SJSA1 (cell line): ENCODE measurements at regions not wholly inside any gene's neighbourhood (a gene's known extent, or its start where the extent isn't known, plus 50 kb on each side); places are given as distances from the start of the nearest gene placed in this dataset.
A peak's percentile ranks its signal among the peaks of the same experiment; 100 is the strongest.
"Not testable (repeated sequence)": the region's sequence is repeated elsewhere in the genome, so short reads cannot be mapped to it uniquely, and the experiment has no call there.

Experiments used
- DNase-seq, 2 experiments: peaks; one replicate each; pipeline ENCODE4 v3.0.0-alpha.2; 2015 to 2020; ENCODE audit warnings: low spot score in 2 of 2, low read depth in 1 of 2
- H3K27ac ChIP-seq: fragments of 250-450 bp; sonication (Bioruptor Pico); 2 replicates; pipeline ENCODE4 v1.5.1; 2020; ENCODE audit warnings: mild to moderate bottlenecking, moderate library complexity
- H3K27me3 ChIP-seq: fragments of 250-450 bp; sonication (Bioruptor Pico); replicated peaks from 2 replicates; pipeline ENCODE4 v1.5.1; 2020; ENCODE audit warnings: mild to moderate bottlenecking, moderate library complexity
- H3K36me3 ChIP-seq: fragments of 250-450 bp; sonication (Bioruptor Pico); 2 replicates; pipeline ENCODE4 v1.5.1; 2020; ENCODE audit warnings: mild to moderate bottlenecking
- H3K4me1 ChIP-seq: fragments of 250-450 bp; sonication (Bioruptor Pico); replicated peaks from 2 replicates; pipeline ENCODE4 v1.6.1; 2021; ENCODE audit warnings: mild to moderate bottlenecking
- H3K4me3 ChIP-seq: fragments of 250-450 bp; sonication (Bioruptor Pico); 2 replicates; pipeline ENCODE4 v1.5.1; 2020; ENCODE audit warnings: mild to moderate bottlenecking
- H3K9me3 ChIP-seq: fragments of 250-450 bp; sonication (Bioruptor Pico); replicated peaks from 2 replicates; pipeline ENCODE4 v1.5.1; 2020; ENCODE audit warnings: mild to moderate bottlenecking

DNA sequence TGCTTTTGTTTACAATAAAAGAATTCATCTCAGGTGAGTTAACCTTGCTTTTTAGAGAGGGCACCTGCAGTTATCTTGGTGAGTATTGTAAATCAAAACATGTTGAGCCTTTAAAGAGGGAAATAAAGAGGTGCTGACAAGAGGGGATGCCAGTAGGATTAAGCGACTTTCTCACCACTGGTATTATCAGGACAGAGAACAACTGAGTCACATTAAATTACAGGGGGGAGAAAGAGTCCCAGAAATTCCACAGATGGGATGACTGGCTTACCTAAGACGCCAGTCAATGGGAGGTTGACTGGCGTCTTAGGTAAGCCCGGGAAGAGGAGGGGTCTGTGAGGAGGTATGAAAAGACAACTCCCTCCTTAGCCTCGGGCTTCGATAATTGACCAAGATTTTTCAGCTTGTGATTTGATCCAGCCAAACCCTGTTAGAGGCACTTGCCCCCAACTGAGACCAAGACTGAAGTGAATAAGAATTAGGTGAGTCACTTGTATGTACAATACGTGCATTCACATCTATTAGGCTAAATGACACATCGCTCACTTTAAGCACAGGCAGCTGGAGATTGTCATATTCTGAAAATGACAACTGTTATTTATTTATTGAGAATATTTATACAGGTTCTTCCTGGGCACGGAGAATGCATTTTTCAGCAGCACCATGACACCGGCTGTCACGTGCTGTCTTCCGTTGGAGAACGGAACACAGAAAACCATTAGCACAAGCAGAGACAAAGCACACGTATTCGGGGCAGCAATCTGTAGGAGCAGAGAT lies 117.6 kb downstream of the SEM1 start:
- no peaks in the 10 kb centered on the region for H3K9me3 ChIP-seq
- H3K4me3 ChIP-seq: no peak overlapping the region
- H3K27ac ChIP-seq: no peak overlapping the region
- H3K4me1 ChIP-seq: no peaks in the 10 kb centered on the region
- no peak for DNase-seq
- 0 out of 2 replicates have a peak, but pooled peaks cover under 1% of the 10 kb centered on the region for H3K27me3 ChIP-seq
- H3K36me3 ChIP-seq: no peaks in the 10 kb centered on the region

DNA sequence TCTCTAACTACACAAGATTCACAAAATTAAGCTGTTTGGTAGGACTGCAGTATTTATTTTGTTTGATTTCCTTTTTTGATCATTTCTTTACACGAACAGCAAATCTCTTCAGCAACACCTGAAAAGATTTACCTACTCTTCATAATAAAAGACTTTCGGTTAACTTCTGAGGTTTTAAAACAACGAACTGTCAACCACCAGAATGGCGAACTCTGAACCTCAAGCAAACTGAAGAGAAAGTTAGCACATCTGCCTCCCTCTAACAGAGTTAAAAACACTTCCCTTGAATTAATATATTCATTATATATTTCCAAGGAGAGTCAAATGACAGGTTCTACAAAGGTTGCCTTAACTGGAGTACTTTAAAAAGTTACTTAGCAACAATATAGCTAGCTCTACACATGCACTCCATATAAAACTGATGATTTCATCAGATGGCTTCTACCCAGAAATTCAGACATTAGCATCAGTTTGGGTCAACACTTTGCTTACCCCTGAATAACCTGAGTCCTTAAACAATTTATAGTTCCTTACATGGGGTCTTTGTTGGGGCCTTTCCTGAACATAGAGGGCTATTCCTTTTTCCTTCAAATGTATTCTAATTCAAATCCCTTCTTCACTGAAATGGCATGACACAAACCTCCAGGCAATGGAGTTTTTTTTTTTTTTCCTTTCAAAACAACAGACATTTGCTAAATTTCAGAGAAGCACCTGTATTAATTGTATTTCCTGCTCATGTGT lies 118.3 kb downstream of the SEM1 start:
- H3K36me3 ChIP-seq: no peaks in the 10 kb centered on the region
- H3K9me3 ChIP-seq: no peaks in the 10 kb centered on the region
- no peak overlapping the region for H3K4me3 ChIP-seq
- H3K27ac ChIP-seq: no peak overlapping the region
- no peaks in the 10 kb centered on the region for H3K4me1 ChIP-seq
- no peak for DNase-seq
- H3K27me3 ChIP-seq: no peaks in the 10 kb centered on the region

DNA sequence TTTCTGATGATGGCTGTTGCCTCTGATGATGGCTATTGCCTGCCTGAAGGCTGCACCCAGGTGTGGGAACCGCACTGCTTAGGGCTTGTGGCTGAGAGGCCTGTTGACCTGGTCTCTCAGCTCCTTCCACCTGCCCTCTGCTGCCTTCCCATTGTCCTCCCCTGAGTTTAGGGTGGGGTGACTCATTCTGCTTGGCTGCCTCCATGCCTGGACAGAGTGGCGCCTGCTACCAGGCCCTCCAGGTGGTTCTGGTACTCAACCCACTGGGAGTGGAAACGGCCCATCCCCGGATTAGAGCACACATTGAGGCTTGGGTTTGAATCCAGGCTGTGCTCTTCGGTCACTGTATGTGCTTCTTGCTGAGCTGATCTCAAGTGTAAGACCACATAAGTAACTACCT lies 120.6 kb downstream of the SEM1 start:
- no peak for DNase-seq

DNA sequence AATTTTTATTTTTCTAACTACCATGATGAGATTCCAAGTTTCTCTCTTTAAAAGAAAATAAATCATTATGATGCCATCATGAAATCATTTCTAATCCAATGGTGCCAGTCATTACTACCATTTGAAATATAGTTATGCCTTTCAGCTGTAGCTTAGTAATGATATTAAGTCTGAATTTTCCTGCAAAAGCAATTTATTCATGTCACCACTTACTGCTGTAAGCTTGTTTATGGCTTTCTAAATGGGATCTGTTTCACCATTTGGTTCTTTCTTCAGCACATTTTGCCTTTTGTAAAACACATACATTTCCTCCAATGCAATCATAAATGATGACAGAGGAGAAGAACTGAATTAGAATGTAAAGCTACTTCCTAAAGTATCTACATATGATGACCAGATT lies 130.5 kb downstream of the SEM1 start:
- DNase-seq: no peak
- no peak overlapping the region for H3K27ac ChIP-seq
- H3K36me3 ChIP-seq: no peaks in the 10 kb centered on the region
- no peak overlapping the region for H3K4me3 ChIP-seq
- no peaks in the 10 kb centered on the region for H3K9me3 ChIP-seq
- H3K27me3 ChIP-seq: no peaks in the 10 kb centered on the region
- no peaks in the 10 kb centered on the region for H3K4me1 ChIP-seq

More for the DNA sequence above, 120.6 kb downstream of the SEM1 start:
- Histone ChIP-seq H3K9me3 (no peaks in the 10 kb centered on the region), H3K27me3 (no peaks in the 10 kb centered on the region), H3K4me1 (no peaks in the 10 kb centered on the region), H3K27ac (no peak overlapping the region), H3K36me3 (no peaks in the 10 kb centered on the region), H3K4me3 (no peak overlapping the region)

DNA sequence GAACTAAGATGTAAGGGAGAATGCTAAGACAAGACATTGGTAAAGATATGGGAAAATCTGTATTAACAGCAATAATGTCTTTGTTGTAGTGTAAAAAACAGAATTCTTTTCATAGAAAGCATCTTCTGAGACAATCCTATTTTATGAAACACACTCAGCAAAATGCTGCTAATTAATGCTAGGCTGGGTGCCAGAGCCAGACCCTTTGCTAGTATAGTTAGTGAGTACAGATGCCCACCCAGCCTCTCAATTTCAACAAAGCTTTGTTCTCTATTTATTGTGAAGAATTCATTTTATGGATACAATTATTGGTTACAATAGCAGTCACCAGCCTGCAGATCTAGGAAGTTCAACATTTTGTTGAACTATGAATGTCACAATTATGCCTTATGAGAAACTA lies 131.0 kb downstream of the SEM1 start:
- no peaks in the 10 kb centered on the region for H3K9me3 ChIP-seq
- no peaks in the 10 kb centered on the region for H3K36me3 ChIP-seq
- no peaks in the 10 kb centered on the region for H3K4me1 ChIP-seq
- H3K27ac ChIP-seq: no peak overlapping the region
- no peaks in the 10 kb centered on the region for H3K27me3 ChIP-seq
- H3K4me3 ChIP-seq: no peak overlapping the region
- no peak for DNase-seq

DNA sequence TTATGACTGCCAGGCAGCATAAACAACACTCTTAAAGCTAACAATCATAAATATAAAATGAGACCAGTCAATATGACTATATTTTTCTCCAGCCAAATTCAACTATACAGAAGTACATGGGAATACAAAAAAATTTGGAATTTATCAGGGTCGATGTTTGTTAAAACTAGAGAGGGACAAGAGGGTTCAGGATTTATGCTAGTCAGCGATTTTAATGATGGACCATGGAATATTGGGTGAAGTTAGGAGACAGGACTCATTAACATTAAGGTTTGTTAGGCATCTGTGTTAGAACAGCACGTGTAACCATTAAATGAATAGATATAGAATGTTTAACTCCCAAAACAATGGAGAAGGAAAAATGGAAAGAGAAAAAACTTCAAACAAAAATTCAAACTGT lies 146.2 kb downstream of the SEM1 start:
- no peak for DNase-seq
- Histone ChIP-seq H3K27me3 (no peaks in the 10 kb centered on the region), H3K36me3 (no peaks in the 10 kb centered on the region), H3K4me1 (no peaks in the 10 kb centered on the region), H3K27ac (no peak overlapping the region), H3K4me3 (no peak overlapping the region), H3K9me3 (no peaks in the 10 kb centered on the region)

DNA sequence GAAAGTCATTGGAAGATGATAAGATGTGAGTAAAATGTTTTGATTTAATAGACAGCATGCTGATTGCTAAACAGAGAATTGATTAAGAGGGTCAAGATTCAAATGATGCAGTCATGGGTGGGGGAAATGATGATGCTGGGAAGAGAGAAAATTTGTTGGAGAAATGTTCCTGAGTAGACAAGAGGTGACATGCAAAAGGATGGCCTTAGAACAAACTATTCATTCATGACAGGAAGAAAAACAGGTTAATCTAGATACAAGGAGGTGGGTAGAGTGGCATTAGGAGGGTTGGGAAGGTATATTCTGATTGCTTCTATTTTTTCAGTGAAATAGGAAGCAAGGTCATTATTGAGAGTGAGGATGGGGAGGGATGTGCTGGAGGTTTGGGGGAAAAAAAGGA lies 146.7 kb downstream of the SEM1 start:
- DNase-seq: no peak
- Histone ChIP-seq H3K27me3 (no peaks in the 10 kb centered on the region), H3K4me3 (no peak overlapping the region), H3K4me1 (no peaks in the 10 kb centered on the region), H3K36me3 (no peaks in the 10 kb centered on the region), H3K27ac (no peak overlapping the region), H3K9me3 (no peaks in the 10 kb centered on the region)

DNA sequence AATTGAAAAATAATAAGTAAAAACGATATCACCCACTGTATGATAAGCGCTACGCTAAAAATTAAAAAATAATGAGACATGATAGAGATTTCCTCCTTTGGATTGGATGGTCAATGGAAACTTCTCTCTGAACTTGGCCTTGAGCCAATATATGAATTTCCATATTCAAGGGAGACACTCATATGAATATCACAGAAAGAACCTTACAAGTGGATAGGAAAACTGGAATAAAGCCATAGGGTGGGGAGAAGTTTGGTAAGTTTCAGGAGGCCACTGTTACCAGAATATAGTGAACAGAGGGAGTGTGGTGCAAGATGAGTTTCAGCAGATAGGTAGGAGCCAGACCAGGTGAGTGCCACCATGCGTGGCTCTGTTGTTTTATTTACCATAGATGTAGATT lies 147.2 kb downstream of the SEM1 start:
- Histone ChIP-seq H3K36me3 (no peaks in the 10 kb centered on the region), H3K27ac (no peak overlapping the region), H3K4me3 (no peak overlapping the region), H3K27me3 (no peaks in the 10 kb centered on the region), H3K9me3 (no peaks in the 10 kb centered on the region), H3K4me1 (no peaks in the 10 kb centered on the region)
- no peak for DNase-seq

DNA sequence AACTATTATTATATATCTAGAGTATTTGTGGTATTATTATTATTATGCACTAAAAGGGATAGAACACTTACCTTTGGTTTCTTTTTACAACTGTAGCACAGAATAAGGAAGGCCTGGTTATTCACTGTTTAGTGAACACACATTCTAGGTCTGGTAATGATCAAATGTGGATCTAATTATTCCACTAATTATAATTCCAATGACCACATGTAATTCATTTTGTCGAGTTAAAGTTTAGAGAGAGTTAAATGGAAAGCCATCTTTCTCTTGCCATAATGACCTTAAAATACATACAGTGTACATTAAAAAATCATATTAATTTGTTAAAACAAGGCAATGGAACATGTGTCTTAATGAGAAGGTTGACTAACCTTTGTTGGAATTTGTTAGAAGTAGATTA lies 147.8 kb downstream of the SEM1 start:
- Histone ChIP-seq H3K4me3 (no peak overlapping the region), H3K4me1 (no peaks in the 10 kb centered on the region), H3K27ac (no peak overlapping the region), H3K9me3 (no peaks in the 10 kb centered on the region), H3K27me3 (no peaks in the 10 kb centered on the region), H3K36me3 (no peaks in the 10 kb centered on the region)
- no peak for DNase-seq

DNA sequence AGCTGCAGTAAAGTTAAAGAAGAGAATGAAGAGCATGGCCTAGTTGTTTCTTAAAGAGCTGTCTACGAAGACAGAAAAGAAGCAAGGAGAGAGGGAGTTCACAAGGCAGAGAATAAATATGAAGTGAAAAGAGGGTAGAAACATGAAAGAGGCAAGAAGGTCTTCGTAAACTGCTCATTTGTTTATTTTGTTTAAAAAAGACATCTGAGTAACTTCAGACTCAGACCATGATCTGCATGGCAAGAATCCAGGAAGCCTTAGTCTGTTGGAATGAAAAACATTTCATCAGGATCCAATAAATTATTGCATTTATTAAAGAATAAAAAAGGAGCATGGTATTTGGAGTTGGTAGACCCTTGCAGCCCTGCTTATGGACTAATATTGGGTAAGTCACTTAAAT lies 151.1 kb downstream of the SEM1 start:
- H3K27me3 ChIP-seq: no peaks in the 10 kb centered on the region
- no peak overlapping the region for H3K4me3 ChIP-seq
- DNase-seq: peak in 1 of 2 experiments; percentile 2
- no peaks in the 10 kb centered on the region for H3K36me3 ChIP-seq
- H3K27ac ChIP-seq: no peak overlapping the region
- no peaks in the 10 kb centered on the region for H3K9me3 ChIP-seq
- no peaks in the 10 kb centered on the region for H3K4me1 ChIP-seq

DNA sequence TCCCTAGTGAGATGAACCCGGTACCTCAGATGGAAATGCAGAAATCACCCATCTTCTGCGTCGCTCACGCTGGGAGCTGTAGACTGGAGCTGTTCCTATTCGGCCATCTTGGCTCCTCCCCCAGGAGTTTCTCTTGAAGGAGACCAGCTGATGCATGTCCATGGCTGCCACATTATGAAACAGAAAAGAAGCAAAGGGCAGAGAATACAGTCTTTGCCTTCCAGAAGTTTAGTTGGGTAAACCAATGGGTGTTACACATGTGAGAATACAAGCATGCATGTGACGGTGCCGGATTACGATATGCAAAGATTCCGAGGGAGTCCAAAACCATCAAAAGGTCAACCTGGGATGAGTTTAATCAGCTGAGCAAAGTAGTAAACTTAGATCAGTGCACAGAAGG lies 151.6 kb downstream of the SEM1 start:
- H3K36me3 ChIP-seq: no peaks in the 10 kb centered on the region
- no peak overlapping the region for H3K4me3 ChIP-seq

DNA sequence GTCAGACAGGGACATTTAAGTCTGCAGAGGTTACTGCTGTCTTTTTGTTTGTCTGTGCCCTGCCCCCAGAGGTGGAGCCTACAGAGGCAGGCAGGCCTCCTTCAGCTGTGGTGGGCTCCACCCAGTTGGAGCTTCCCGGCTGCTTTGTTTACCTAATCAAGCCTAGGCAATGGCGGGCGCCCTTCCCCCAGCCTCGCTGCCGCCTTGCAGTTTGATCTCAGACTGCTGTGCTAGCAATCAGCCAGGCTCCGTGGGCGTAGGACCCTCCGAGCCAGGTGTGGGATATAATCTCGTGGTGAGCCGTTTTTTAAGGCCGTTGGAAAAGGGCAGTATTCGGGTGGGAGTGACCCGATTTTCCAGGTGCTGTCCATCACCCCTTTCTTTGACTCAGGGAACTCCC lies 152.0 kb downstream of the SEM1 start:
- not testable (repeated sequence) for DNase-seq

More for the DNA sequence above, 151.6 kb downstream of the SEM1 start:
- Histone ChIP-seq H3K27ac (no peak overlapping the region), H3K4me1 (no peaks in the 10 kb centered on the region), H3K27me3 (no peaks in the 10 kb centered on the region), H3K9me3 (no peaks in the 10 kb centered on the region)
- no peak for DNase-seq

DNA sequence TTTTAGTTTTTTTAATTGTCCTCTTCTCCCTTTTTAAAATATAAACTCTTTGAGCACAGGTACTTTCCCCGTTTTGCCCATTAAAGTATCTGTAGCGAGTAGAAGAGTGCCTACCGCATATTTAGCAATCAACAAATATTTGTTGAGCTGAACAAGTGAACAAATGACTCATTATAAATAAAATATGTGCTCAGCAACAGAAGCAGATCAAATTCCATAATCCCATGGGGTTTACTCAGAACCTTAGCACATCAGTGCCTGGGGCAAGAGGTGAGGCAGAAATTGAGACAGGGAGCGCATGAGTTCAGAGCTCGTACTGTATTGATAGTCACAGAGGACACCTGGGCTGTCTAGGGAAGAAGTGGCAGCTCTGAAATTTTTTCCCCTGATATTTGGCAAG lies 161.0 kb downstream of the SEM1 start:
- Histone ChIP-seq H3K36me3 (no peaks in the 10 kb centered on the region), H3K4me3 (no peak overlapping the region), H3K4me1 (no peaks in the 10 kb centered on the region), H3K27me3 (no peaks in the 10 kb centered on the region), H3K9me3 (no peaks in the 10 kb centered on the region), H3K27ac (no peak overlapping the region)
- DNase-seq: no peak

More for the DNA sequence above, 152.0 kb downstream of the SEM1 start:
- not testable (repeated sequence) for H3K4me3 ChIP-seq, H3K27me3 ChIP-seq, H3K4me1 ChIP-seq, H3K27ac ChIP-seq, H3K36me3 ChIP-seq, H3K9me3 ChIP-seq

DNA sequence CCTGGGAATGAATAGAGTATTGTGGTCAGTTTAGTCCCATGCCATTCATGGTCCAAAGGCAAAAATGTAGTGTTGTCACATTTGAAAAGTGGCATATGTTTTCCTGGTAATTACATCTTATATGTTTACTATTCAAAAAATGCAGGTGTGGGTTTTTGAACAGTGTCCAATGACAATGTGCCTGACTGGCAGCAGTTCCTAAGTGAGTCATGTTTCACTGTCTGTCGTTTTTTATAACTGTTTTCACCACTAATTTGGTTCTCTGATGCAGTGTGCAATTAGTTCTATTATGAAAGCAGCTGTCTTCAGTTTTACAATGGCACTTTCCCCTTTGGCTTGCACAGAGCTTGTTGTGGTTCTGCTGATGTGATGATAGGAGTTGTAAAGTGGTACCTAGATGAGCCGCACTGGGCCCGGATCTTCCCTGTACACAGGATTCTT lies 162.3 kb downstream of the SEM1 start:
- H3K4me1 ChIP-seq: no peaks in the 10 kb centered on the region
- no peaks in the 10 kb centered on the region for H3K36me3 ChIP-seq
- H3K27me3 ChIP-seq: no peaks in the 10 kb centered on the region
- H3K27ac ChIP-seq: no peak overlapping the region
- no peaks in the 10 kb centered on the region for H3K9me3 ChIP-seq
- H3K4me3 ChIP-seq: no peak overlapping the region
- no peak for DNase-seq
